AG09319 (cell line): ENCODE measurements at regions not wholly inside any gene's neighbourhood (a gene's known extent, or its start where the extent isn't known, plus 50 kb on each side); places are given as distances from the start of the nearest gene placed in this dataset.

Experiments
- DNase-seq: peaks from one replicate; pipeline ENCODE4 v3.0.0-alpha.2; 2010; ENCODE audit warnings: low read depth; ENCODE audit errors: extremely low read depth
- TF ChIP-seq, protein P1 (sequence below): IDR thresholded peaks from 2 replicates; pipeline ENCODE4 v1.5.1; 2011; ENCODE audit warnings: low read depth, mild to moderate bottlenecking, inconsistent platforms, low read length, moderate library complexity

DNA sequence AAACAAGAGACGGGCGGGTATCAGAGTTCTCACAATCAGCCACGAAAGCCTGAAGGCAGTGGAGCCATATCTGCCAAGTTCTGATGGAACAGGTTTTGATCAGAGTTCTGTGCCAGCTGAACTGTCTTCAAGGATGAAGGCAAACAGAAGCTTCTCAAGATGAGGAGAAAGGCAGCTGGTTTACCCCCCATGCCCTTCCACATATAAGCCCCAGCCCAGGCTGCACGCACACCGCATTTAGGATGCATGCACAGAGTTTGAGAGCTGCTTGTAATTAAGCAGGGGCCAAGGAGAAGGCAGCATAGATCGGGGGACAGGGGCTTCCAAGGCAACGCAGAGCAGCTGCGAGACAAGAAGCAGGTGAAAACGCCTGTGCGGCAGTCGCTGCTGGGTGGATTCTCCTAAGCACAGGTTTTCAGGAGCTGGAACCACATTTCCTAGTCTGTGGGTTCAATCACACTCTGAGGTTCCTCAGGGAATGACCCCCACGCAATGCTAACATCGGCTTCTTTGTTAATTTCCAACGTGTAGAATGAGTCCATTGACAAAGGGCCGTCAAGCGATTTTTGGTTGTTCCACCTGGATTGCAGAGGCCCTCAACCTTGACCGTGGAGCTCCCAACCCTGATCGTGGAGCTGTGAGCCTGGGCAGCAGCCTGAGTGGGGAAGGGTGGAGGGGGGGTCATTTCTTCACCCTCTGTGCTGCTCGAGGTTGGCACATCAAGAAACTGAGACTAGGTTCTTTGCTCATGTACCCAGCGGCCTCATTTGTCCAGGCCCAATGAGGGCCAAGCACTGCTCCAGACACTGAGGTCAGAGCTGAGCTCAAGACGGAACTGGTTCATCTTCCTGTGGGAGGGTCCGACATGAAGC lies 81.7 kb upstream of the SHISAL1 start:
- no peak for DNase-seq
- TF ChIP-seq, protein P1, sequence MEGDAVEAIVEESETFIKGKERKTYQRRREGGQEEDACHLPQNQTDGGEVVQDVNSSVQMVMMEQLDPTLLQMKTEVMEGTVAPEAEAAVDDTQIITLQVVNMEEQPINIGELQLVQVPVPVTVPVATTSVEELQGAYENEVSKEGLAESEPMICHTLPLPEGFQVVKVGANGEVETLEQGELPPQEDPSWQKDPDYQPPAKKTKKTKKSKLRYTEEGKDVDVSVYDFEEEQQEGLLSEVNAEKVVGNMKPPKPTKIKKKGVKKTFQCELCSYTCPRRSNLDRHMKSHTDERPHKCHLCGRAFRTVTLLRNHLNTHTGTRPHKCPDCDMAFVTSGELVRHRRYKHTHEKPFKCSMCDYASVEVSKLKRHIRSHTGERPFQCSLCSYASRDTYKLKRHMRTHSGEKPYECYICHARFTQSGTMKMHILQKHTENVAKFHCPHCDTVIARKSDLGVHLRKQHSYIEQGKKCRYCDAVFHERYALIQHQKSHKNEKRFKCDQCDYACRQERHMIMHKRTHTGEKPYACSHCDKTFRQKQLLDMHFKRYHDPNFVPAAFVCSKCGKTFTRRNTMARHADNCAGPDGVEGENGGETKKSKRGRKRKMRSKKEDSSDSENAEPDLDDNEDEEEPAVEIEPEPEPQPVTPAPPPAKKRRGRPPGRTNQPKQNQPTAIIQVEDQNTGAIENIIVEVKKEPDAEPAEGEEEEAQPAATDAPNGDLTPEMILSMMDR, result no peak

DNA sequence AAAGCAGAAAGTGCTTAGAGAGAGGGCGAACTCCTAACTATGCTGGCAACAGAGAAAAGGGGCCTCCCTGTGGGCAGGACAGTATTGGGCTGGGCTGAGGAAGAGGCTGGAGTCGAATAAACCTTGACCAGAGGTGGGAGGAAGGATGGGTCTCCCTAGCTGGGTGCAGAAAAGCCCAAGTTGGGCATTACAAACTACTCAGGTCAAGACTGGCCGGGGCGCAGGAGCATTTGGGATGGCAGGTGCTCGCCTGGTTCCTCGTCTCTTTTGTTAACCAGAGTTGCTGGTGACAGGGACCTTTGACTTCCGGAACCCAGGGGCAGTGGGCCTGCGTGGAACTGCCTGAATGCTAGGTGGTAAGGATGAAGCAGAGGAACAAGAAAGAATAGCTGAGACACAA lies 80.3 kb upstream of the SHISAL1 start:
- DNase-seq, result no peak
- TF ChIP-seq, protein P1, result no peak

DNA sequence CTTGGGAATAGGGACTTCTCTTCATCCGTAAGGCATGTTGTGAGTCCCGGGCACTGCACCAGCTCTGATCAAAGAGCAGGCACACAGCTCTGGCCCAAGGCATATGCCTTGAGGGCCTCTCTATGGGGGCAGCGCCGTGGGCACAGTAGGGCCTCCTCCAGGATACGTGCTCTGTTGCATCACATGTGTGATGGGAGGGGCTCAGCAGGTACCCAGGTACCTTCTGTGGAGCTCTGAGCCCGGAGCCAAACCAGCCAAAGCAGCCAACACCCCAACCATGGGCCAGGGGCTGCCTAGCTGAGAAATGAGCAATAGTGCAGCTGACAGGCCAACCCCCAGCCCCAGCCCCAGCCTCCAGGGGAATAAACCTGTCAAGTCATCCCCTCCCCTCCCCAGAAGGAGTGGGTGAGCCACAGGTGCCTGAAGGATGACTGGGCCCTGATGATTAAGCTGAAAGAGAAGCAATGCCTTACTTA lies 79.7 kb upstream of the SHISAL1 start:
- no peak for DNase-seq
- TF ChIP-seq, protein P1, result no peak

DNA sequence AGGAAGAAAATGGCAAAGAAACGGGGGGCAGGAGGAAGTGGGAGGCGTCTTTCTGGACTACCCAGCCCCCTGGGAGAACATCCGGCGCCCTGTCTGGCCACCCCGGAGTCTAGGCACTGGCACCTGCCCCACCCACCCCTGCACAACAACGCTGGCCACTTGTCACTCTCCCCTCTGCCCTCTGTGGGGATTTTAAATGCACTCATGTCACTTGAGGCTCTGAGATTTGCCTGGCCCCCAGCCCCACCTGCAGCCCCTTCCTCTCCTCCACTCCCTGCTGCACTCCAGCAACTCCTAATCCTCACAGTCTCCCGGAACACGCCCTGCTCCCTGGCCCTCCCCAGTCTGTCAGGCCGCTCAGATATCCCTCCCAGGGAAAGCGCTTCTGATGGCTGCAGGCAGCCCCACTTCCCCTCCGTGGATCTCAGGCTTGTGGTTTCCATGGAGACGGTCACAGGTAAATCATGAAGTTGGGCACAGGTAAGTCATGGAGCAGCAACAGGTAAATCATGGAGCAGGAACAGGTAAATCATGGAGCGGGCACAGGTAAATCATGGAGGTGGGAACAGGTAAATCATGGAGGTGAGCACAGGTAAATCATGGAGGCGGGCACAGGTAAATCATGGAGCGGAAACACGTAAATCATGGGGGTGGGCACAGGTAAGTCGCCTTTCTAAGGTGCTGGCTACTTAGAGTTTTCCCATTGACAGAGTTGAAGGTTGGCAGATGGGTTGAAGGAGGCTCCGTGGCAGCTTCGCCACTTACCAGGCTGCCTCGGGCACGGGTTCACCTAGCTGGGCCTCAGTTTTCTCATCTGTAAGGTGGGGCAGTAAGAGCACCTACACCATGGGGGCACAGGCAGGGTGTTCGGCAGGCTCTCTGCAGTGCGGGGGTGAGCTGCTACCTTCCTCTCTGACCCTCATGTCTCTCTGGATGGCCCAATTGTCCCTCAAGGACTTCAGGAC lies 79.0 kb upstream of the SHISAL1 start:
- no peak for DNase-seq

DNA sequence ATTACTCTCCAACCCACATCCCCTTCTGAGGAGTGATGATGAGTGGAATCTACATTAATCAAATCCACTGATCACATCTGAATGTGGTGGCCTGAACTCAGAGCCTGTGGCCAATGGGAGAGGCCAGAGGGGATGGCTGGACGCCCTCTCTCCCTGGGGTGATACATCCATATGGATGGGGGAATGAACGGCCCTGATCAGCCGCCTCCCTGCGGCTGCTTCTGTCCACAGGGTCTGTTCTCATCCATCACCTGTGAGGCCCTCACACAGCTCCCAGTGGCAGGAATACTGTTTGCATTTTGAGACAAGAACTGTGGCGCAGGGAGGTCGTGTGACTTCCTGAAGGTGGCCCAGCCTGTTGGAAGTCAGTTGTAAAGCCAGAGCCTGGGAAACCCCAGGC lies 78.3 kb upstream of the SHISAL1 start:
- TF ChIP-seq, protein P1, result no peak
- DNase-seq, result no peak

More for the DNA sequence above, 79.0 kb upstream of the SHISAL1 start:
- TF ChIP-seq, protein P1, result no peak

DNA sequence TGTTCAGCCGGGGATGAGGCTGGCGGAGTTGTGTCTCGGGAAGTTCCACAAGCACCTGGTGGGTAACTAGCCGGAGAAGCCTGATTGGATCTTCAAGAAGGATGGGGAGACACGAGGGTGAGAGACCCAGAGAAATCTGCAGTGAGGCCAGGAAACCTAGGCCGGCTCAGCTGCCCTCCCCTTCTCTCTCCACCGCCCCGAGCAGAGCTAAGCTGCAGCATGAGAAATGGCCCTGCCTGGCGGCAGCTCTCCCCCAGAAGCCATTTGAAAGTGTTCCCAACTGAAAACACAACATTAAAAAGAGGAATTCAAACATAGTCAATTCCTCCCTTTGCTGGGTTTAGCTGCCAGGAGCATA lies 77.8 kb upstream of the SHISAL1 start:
- no peak for DNase-seq

More for the DNA sequence above, 77.8 kb upstream of the SHISAL1 start:
- TF ChIP-seq, protein P1, result no peak
